GM18858 (cell line): ENCODE measurements at regions not wholly inside any gene's neighbourhood (a gene's known extent, or its start where the extent isn't known, plus 50 kb on each side); places are given as distances from the start of the nearest gene placed in this dataset.

ENCODE experiments used
- ATAC-seq: cut with Tn5 transposase; IDR thresholded peaks from one replicate; pipeline ENCODE4 v1.9.1; 2021; ENCODE audit not compliant: unreplicated experiment

DNA sequence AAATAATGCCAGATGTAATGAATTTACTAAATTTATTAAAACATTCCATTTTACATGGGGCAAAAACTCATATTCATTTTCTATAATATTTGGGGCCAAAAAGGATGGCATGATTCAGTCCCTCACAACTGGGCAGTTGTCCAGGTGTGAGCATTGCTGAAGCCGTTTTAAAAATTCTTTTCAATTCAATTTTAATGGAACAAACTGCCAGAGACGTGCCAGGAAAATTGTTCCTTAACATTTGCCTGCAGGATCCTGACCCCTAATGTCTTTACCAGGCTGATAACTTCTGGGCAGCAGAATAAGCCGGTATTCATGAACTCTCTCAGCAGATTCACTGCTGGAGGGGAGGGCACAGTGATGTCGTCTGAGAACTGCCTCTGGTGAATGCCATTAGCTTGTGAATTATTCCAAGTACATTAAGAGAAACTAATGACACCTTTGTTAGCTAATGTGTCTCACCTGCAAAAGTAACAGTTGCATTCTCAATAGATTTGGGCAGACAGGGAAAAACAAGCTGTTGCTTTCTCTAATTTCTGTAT lies 1445.1 kb upstream of the TENM3 start:
- no peak for ATAC-seq

DNA sequence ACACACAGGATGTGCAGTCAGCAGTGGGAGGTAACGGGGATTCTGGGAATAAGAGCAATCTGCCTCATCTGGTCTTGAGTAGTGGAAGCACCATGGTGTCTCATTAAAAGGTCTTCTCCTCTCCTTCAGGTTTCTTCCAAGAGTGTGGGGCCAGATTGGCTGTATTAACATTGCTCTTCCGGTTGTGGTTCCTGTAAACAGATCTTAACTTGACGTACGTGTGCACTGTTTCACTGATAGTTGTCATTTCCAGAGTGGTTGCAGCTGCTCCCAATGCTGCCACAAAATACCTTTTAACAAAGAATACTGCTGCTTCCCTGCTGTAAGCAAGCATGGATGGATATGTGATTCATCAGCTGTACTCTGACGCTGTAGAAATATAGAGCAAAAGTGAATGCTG lies 1443.4 kb upstream of the TENM3 start:
- ATAC-seq = no peak

DNA sequence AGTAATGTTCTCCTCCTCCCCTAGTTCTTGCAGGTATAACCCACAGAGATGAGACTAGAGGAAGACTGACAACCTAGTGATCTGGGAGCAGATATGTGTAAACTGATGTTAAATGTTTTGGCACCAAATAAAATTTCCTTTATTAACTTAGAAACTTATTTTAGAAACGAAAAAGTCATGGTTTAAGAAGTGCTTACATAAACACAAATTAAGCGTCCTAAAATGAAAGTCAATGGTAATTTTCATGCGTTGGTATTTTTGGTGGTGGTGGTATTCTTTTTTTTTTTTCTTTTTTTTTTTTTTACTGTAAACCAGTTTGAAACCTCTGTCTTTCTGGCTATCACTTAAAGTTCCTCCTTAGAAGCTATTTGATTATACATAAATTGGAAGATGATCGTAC lies 1438.1 kb upstream of the TENM3 start:
- no peak for ATAC-seq

DNA sequence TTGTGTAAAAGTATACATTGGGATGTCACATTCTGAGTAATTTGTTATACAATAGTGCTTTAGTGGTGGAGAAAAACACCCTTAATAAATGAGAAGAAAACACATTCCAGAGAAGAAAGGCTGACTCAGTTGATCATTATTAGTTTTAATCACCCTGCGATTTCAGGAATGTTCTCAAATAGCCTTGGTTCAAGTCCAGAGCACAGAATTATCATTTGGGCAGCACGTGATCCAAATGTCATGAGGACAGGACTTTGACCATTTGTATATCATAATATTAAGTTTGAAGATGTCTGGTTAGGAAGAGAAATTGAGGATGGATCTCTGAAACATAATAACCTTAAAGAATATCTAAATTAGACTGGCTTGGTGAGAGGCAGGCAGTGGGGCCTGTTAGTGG lies 1434.3 kb upstream of the TENM3 start:
- no peak for ATAC-seq

DNA sequence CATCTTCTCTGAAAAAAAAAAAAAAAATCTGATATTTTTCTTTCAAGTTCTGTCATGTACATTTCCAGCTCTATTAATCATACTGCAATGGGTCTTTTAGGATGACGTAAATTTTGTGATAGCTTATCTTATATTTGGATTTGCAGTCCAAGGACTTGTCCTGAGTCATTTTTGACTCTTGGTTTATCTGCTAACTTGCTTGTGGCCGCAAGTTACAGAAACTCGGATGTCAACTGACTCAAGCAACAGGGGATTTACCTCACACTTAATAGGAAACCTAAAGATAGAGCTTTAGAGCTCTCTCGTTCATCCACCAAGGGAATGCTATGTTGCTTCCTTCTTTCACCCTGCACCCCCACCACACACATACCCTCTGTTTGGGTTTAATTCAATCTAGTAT lies 1433.8 kb upstream of the TENM3 start:
- ATAC-seq = no peak

DNA sequence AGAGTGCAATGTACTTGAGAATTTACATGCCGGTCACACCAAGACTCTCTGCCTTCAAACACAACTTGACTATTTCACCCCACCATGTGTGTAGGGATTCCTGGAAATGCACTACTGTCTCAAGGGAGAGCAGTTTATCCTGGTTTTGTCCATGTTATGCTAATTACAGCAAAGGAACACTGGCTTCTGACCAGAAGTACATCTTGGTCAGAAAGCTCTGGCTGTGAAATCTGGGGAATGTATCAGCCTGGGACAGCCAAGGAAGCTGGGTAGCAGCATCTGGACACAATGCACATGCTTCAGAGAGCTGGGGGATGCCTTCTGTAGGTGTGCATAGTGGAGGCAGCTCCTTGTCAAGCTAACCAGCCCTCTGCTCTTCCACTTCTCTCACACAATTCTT lies 1432.6 kb upstream of the TENM3 start:
- no peak for ATAC-seq

DNA sequence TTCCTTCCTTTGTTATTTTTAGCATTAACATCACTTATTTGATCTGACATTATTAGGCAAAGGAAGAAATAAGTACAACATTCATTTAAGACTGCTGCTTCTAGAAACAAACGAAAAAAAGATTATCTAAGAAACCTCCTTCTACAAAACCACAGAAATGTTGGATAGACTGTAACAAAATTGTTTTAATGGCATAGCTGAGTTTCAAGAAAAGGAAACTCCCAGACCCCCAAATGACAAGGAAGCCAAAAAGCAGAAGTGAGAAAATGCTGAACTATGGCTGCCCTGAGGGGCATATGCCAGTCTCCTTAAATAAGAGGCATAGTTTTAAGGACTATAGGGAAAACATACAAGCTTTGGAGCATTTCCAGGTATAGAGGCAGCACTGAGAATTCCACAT lies 1431.6 kb upstream of the TENM3 start:
- ATAC-seq = no peak

DNA sequence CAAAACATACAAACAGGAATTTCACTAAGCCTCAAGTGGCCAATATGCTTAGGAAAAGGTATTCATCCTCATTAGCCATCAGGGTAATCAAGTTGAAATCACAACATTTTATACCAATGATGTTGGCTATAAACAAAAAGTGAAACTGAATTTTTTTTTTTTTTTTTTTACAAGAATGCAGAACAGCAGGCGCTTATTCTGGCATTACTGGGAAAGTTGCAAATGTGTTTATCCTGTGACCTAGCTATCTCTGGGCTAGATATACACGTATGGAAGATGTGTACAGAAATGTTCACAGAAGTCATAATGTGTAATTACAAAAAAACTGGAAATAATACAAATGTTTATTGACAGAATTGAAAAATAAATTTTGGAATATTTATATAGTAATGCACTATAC lies 1430.4 kb upstream of the TENM3 start:
- no peak for ATAC-seq

DNA sequence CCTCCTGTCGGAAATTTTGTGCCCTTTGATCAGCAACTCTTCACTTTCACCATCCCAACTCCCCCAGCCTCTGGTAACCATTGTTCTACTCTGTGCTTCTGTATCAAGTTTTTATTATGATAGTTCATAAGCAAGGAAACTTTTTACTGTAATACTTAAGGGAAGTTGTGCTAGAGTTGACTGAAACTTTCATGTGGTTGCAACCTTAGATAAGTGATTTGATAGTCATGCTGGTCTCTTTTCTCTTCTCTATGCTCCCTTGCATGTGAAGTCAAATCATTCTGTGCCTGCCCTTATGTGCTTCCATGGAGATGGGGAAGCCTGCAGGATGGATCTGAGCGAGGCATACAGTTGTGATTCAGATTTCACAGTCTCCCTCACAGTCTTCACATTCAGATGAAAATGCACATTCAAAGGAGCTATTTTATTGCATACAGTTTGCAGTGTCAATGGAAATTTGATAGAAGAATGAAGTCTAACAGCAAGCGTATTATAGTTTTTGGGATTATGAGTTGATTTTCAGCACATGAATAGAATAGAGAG lies 1428.3 kb upstream of the TENM3 start:
- no peak for ATAC-seq

DNA sequence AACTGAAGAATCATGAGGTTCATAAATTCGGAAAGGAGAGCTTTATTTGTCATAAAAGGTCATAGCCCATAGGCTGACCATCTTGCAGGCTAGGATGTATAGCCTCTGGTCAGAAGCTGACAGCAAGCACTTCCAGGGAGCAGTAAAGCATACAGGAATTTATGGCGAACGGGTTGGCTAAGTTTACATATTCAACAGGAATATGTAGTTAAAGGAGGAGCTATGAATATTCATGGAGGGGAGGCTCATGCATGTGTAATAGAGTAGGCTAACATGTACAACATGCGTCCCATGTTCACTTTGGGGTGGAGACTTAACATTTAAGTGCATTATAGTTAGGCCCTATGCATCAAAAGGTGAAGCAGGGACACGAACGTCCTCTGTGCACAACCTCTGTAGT lies 1425.7 kb upstream of the TENM3 start:
- ATAC-seq = no peak

DNA sequence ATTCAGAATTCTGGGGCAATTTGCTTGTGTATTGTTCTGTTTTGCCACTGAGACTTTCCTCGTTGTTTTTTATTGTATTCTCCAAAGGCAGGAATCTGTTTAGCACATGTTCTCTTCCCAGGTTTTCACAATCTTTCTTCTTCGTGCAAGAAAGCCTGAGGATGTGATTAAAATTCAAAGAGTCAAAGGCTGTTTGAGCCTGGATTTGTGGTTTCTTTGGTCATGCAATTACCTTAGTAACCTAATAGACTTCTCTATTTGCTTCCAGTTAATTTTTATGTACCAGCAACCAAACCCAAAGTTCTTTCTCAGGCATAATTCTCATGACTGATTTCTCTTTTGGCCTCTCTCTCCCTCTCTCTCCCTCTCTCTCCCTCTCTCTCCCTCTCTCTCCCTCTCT lies 1420.1 kb upstream of the TENM3 start:
- ATAC-seq = no peak

DNA sequence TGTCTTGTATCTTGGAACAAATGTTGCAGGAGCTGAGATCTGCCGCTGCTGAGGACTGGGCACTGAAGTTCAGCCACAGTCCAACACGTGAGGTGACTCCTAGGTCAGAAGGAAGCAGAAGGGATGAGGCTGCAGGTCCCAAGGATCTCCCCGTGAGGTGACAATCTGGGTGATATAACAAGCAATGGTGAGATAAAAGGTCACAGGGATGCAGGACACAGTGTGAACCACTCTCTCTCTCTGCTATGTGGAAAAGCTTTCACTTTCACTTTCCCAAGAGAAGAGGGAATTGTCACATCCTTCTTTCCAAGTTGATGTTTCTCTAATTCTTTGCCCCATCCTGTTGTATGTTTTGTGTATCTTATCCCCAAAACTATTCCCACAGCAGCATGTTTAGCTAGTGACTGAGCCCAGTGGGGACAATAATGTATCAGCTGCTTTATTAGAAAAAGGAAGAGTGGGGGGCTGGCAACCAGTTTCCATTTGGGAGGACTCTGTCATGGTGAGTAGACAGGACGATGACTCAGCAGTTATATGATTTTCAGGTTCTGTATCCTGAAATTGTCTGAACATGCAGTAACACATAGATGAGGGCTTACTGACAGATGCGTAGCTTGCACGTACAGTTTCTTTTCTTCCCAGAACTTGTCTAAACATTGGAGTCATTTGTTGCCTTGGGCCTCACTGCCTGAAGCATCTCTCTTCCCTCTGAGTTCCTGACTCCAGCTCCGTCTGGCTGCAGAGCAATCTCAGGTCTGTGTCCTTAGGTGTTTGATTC lies 1415.8 kb upstream of the TENM3 start:
- no peak for ATAC-seq

DNA sequence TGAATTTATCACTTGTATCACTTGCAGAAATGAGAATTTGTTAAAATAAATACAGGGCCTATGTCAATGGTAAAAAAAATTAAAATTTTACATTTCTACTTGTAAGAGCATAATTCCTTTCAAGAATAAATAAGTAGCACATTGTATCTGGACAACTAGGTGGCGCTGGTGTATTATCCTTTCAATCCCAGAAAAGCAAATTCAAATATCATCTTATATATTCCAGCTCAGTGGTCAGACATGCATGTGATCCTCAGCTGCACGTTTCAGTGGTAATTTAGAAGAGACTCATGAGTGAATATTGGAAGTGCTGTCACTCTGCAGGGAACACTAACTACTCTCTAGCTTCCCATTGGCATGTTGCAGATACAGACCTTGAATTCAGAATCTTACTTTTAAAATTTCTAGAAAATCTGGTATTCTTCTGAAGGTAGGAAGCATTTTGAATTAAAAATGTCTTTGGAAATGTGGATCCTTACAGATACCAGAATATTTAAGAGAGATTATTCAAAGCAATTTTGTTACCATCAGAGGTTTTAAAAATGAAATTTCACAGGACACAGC lies 1414.7 kb upstream of the TENM3 start:
- ATAC-seq = no peak

DNA sequence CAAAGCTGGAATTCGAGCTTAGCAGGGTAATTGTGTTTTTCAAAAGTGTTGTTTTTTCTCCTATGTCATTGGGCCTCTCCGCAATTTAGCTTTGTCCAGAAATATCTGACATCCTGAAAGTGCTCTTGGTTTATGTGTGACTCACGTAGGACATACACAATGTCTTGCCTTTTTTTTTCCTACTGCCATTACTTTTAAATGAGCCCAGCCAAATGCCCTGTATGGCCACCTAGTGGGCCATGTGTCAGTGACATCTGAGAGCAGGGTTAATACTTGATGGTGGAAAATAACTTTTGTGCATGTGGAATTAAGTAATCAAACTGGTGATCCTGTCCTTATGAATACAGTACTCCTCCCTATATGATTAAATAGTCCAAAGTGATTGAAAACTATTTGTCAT lies 1411.1 kb upstream of the TENM3 start:
- ATAC-seq = no peak

DNA sequence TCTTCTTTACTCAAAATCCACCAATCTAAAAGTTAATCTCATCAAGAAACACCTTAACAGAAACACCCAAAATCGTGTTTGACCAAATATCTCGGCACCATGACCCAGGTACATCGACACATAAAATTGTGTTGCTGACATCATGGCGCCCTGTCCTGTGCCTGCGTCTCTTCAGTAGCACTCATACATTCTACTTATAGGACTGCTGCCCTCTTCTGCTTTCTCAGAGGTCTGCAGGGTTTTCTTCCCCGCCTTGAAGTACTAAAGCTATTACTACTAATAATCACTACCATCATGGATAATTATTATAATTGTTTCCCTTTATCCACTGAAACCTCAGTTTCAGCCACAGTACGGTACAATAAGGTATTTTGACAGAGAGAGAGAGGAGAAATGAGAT lies 1403.1 kb upstream of the TENM3 start:
- no peak for ATAC-seq

DNA sequence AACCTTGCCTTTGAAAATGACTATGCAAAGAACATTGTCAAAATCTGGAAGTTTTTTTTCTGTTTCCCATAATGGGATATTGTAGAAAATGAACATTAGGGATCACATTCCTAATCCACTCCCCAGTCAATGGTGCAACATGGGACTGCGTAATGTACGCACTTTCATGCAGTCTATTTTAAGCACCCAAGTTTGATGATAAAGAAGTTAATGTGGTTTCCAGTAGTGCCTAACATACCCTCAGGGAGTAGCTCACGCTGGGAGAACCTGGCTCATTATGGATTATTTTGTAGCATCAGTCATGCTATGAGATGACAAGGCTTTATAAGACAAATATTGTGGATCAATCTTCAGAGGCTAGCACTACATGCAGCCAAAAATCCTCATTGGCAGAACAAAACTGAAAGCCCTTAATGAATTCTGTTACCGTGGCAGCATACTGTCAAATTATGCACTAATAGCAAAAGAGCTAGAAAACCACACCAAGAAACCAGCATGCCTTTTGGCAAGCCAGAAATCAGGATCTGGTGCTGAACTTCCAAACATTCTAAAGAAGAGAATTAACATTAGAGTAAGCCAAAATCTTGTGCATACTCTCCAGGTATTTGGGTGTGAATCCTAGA lies 1392.8 kb upstream of the TENM3 start:
- no peak for ATAC-seq

DNA sequence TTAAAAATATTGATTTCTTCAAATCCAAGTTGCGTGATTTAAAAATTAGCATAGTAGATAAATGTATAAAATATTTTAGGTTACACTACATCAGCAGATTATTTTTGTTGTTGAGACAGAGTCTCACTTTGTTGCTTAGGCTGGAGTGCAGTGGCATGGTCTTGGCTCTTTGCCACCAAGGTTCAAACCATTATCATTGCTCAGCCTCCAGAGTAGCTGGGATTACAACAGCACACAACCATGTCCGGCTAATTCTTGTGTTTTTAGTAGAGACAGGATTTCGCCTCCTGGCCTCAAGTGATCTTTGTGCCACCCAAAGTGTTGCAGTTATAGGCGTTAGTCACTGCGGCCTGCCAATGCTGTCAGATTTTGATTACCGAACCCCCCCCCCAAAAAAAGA lies 1390.5 kb upstream of the TENM3 start:
- ATAC-seq = no peak

DNA sequence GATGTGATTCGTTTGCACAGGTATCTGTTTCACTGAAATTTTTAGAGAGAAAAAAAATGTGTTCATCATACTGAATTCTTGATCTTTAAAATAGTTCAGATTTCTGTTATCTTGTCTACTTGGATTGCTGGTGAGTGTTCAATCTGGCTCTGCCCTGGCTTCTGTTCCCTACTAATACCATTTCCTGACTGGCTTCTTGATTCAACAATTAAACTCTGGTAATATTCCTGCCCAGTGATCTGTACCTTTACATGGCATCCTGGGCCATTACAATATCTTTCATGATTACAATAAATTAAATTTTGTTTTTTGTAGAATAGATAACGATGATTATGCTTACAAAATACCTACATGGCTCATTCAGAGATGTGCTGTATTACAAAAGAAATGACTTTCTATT lies 1388.0 kb upstream of the TENM3 start:
- ATAC-seq = no peak

DNA sequence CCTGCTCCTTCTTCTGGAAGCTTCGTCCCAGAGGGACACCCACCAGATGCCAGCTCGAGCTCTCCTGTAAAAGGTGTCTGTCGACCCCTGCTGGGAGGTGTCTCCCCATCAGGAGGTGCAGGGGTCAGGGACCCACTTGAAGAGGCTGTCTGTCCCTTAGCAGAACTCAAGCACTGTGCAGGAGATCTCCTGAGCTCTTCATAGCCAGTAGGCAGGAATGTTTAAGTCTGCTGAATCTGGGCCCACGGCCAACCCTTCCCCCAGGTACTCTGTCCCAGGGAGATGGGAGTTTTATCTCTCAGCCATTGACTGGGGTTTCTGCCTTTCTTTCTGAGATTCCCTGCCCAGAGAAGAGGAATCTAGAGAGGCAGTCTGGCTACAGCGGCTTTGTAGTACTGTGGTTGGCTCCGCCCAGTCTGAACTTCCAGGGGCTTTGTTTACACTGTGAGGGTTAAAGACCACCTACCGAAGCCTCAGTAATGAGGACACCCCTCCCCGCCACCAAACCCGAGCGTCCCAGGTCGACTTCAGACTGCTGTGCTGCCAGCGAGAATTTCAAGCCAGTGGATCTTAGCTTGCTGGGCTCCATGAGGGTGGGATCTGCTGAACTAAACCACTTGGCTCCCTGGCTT lies 1383.0 kb upstream of the TENM3 start:
- ATAC-seq = no peak

DNA sequence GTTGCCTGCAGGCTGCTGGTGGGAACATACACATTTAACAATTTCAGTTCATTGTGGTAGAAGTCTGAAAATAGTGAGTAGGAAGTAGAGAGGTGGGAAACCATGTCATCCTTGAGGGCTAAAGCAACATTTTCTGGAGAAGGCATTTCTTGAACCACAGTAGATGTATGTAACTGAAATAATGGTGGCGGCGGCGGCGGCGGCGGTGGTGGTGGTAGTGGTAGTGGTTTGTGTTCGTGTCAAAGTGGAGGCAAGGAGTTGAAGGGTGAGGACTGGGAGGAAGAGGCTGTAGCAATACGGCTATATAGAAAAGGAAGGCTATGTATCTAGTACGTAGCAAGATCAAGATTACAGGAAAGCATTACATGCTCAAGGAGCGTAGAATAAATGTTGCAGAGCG lies 1381.6 kb upstream of the TENM3 start:
- no peak for ATAC-seq

DNA sequence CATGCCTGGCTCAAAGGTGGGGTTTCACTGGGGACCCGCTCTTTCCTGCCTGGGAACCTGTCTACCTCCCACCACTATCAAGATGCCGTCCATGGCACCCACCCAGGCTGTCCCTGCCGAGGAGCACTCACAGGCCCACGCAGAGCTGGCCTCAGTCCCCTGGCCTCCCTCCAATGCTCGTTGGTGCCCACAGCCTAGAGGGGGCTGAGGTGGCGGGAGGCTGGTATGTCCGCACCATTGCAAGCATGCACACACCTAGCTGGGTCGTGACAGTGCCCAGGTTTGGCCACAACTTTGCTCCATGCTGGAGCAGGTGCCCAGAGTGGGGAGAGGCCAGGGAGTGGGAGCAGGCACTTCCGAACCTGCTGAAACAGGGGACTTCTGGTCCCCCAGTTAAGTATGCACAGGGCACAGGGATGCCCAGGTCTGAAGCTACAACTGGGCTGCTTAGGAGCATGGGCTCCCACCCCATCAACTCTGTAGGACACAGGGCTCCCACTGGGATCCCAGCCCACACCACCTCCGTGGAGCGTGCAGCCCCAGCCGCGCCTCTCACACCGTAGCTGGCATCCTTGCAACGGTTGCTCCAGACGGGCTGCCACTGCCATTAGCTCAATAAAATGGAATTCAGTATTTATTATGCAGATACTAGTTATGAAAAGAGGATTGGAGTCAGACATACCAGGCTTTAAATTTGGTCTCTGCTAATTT lies 1376.1 kb upstream of the TENM3 start:
- no peak for ATAC-seq
